CD4-positive, alpha-beta T cell treated with Interleukin-10 for 1 hour (primary cell): ENCODE measurements at regions not wholly inside any gene's neighbourhood (a gene's known extent, or its start where the extent isn't known, plus 50 kb on each side); places are given as distances from the start of the nearest gene placed in this dataset.
"Not testable (repeated sequence)": the region's sequence is repeated elsewhere in the genome, so short reads cannot be mapped to it uniquely, and the experiment has no call there.

Source experiments
- DNase-seq: peaks from one replicate; pipeline ENCODE4 v3.0.0-alpha.2; 2020

GRCh38 chr3:177835008-177835407 lies 637.7 kb upstream of the TBL1XR1 start:
- no peak for DNase-seq

GRCh38 chr3:177835917-177836316 lies 638.6 kb upstream of the TBL1XR1 start:
- DNase-seq, result no peak

DNA sequence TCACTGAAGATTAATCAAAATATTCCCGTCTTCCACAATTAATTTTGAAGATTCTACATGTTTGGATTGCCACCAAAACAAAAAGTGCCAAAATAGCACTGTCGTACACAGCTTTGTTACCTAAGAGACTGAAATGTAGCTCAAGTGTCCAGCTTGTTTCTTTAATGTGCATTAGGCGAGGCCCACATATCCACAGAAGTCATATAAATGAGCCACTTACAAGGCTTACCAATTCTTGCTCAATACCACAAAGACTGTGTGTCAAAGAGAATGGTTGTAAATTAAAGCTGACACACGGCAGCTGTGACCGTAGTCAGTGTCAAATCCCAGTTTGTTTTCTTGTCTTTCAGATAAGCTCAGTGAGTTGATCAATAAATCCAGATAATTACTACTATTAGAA lies 639.4 kb upstream of the TBL1XR1 start:
- no peak for DNase-seq

DNA sequence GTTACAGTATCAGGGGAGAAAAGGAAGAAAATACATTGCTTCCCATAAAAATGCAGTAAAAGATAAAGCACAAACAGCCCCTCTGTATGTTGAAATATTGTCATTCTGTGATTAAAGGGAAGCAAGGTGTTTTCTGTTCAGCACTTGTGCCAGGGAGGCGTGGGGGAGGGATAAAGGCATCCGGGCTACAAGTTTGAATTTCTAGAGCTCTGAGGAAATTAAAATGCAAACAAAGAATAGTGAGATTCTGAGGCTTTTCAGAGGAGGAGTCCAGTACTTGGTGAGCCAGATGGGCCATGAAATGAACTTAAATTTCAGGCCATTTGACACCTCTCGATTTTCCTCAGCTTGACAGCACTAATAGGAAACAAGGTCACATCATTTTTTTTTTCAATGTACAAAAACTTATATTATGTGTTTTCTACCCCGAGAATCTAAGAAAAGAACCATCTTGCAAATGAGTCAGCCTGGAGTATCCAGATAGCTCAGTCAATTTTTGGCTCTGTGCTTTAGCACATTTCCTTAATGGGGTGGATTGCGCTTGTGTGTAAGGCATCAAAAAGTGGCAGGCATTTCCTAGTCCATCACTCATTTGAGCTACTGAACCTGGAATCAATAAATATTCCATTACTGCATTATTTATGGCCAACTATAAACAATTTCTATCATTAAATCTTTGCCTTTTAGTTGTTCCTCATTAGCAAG lies 640.8 kb upstream of the TBL1XR1 start:
- no peak for DNase-seq

- no peak for DNase-seq
These were observed 641.6 kb upstream of the TBL1XR1 start for GRCh38 chr3:177838766-177839350.

- no peak for DNase-seq
These were observed 645.0 kb upstream of the TBL1XR1 start for GRCh38 chr3:177842302-177842701.

DNA sequence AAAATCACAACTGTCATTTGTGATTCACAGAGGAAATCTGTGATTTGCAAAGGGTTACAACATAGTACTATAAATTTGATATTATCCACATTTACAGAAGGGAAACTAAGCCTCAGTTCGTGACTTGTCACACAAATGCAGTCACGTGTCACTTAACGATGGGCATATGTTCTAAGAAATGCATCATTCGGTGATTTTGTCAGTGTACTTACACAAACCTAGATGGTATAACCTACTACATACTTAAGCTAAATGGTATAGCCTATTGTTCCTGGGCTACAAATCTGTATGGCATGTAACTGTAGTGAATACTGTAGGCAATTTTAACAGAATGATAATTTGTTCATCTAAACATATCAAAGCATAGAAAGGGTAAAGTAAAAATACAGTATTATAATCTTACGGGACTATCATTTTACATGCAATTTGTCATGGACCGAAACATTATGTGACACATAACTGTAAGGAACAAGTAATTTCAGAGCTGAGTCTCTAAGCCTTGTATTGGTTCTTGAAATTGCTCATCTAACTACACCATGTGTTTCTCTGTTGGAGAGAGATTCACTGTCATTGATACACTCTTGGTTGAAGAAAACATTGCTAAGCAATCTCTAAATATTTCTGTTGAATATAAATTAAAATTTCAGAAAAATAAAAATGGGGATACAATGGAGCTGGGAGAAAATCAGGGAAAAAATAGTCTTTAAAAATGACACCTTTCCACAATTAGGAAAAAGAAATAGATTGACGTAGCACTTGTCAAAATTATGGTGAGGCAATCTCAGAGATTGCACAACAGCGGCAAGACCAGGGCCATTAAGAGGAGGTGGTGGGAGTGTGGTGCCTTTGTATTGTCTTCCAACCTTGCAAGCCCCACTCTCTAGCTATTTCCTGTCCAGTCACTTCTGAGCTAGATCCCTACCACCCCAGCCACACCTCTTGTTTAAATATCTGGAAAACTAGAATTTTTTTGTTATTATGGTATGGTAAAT lies 645.8 kb upstream of the TBL1XR1 start:
- no peak for DNase-seq

DNA sequence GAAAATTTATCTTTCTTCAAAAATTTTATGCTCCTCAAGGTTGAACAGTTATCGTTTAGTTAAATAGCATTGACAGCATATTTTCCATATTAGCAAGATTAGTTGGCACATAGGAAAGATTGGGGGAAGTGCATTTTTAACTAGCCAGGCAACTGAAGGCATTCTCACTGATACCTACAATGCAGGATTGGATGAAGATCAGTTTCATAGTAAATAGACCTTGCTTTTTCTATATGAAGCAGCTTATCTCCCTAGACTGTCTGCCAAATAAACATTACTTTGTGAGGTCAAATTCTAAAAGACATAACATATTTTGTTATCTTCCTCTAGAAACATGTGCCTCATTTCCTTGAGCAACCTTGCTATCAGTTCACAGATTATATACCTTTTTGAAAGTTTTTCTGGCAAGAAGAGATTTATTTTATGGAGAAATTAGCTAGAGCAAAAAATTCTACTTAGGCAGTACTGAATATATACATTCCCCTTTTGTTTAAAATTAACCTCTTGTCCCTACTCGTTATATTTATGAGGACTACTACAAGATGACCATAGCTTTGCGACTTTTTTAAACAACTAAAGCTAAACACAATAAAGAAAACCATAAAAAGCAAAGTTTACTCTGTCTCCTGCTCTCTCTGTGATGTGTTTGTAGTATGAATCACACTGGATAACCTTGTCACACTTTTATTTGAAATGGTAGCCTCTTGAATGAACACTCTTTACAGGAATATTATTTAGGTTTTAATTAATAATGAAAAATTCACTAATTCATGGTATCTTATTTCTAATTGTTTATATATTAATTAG lies 654.9 kb upstream of the TBL1XR1 start:
- DNase-seq, result no peak

DNA sequence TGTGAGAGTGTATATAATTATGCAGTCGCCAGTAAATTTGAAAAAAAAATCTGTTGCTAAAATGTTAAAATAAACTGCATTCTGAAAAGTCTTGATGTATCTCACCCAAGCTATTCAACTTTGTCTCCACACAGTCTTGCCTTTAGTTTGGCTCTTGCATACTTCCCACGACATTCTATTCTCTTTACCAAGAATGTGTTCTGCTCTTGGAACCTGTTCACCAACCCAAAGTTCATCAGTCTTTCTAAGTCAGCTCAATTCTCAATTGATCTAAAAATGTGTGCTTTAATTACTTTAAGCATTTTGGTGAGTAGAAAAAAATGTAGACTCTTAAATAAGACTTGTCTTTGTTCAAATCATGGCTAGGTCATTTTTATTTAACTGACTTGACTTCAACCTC lies 657.7 kb upstream of the TBL1XR1 start:
- no peak for DNase-seq

GRCh38 chr3:177860184-177860583 lies 662.9 kb upstream of the TBL1XR1 start:
- DNase-seq, result no peak

DNA sequence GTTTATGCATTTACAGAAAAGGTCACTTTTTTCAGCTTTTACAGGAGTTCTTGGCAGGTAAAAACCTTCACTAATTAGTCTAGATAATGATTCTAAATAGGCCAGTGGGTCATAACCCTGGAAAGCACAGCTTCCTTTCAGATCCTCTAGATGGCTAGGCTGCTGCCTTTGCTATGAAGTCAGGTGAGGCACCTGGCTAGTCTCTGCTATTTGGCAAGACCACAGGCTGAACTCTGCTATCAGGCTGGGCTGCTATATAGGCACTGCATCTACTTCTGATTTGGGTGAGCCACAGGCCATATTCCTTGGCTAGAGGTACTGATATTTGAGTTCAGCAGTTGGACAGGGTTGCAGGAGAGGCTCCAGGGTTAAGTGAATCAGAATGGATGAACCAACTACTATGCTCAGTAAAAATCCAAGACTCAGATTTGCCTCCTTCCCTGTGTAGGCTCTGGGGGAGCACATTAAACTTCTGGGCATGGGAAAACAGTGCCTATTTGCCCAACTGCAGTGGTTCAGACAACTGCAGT lies 665.7 kb upstream of the TBL1XR1 start:
- DNase-seq, result no peak

- not testable (repeated sequence) for DNase-seq
These were observed 665.0 kb upstream of the KCNMB2 start for GRCh38 chr3:177871267-177871666.

DNA sequence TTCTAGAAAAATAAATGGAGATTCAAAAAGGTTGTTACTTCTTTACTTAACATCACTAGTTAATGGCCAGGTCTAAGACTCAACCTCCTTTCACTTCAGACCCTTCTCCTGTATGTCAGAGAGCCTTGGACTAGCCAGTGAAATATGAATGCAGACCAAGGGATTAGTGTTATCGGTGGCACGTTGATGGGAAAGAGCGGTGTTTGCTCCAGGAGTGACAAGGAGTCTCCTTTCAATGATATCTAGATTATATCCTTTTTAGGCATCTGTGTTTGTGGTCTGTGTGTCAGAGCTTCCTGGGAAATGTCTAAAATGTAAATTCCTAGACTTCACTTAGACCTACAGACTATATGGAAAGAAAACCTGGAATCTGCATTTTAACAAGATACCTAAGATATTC lies 658.0 kb upstream of the KCNMB2 start:
- DNase-seq, result no peak

GRCh38 chr3:177878957-177879356 lies 657.3 kb upstream of the KCNMB2 start:
- no peak for DNase-seq

DNA sequence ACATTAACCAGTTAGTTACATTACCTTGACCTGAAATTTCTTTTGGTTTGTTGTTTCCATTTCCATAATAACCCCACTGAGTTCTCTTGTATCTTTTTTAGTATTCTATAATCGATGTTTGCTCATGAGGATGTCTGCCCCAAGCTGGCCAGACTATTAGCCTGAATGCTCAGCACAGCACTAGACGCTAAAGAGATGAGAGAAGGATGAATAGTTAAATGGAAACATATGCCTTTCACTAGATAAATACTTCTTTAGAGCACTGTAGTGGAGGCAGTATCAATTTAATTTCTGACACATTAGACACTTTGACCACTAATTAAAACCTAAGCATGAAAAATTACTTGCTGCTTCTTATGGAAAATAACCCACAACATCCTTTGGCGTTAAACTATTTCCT lies 654.9 kb upstream of the KCNMB2 start:
- DNase-seq, result no peak

DNA sequence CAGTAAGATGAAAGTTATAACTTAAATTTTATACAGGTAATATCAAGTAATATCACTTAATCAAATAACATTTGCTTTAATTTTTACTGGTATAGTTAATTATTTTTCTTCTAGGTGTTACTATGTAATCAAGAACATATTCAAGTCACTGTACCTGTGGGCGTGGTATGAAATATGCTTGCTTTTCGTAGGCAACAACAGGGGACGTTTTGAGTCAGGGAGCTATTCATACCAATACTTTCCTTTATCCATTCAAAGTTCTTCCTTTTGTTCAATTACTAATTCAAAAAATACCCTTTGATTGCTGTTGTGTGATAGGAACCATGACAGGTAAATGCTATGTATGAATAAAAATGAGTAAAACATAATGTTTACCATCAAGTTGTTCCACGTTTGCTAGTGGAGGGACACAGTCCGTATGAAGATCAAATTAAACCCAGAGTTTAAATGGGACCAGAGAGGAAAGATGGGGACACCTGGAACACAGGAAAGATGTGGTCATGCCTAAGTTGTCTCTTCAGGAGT lies 654.0 kb upstream of the KCNMB2 start:
- no peak for DNase-seq

GRCh38 chr3:177883091-177883490 lies 653.1 kb upstream of the KCNMB2 start:
- DNase-seq, result no peak

DNA sequence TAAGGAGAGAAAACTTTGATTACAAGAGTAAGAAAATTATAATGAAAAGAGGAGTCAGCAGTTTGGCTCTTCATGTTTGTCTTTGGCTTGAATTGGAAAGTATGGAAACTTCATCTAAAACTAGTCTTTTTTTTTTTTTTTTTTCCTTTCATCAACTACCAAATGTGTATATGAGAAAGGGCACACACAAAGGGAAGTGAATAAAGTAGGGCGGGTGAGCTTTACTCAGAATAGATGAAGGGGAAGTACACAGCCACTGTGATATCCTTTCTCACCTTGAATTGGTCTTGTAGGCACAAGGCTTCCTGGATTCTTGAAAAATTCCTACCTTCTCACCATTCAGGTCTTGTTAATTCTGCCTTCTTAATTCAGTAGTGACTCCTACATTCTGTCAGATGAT lies 652.3 kb upstream of the KCNMB2 start:
- no peak for DNase-seq

GRCh38 chr3:177885063-177885462 lies 651.2 kb upstream of the KCNMB2 start:
- DNase-seq, result no peak

GRCh38 chr3:177886501-177886900 lies 649.7 kb upstream of the KCNMB2 start:
- no peak for DNase-seq

GRCh38 chr3:177887475-177887874 lies 648.8 kb upstream of the KCNMB2 start:
- no peak for DNase-seq

DNA sequence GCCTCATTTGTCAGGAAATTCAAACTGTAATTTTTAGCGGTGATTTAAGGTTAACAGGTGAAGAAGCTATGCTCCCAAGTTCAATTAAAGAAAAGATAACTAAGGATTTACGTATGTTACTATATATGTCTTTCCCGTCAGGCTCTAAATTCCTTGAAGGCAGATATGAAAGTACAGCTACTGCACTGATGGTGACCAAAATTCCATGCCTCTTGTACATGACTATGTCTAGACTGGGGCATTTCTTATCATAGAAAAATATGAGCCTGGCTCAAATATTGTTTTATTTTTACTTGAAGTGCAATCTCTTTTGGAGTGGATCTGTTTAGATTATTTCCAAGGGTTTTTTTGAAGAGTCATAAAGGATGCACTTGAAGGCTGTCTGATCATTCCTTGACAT lies 647.1 kb upstream of the KCNMB2 start:
- DNase-seq, result no peak
